NCI-H146 treated with DMSO at 0.1 percent for 48 hours (cell line): ENCODE measurements at regions not wholly inside any gene's neighbourhood (a gene's known extent, or its start where the extent isn't known, plus 50 kb on each side); places are given as distances from the start of the nearest gene placed in this dataset.

ENCODE experiments used
- DNase-seq: peaks from one replicate; lab custom pipeline; 2025; ENCODE audit not compliant: unreplicated experiment; lab: John Stamatoyannopoulos, UW

- DNase-seq, result no peak
Observed at GRCh38 chr13:74449811-74450524, 315.8 kb upstream of the KLF12 start.

- no peak for DNase-seq
Observed at GRCh38 chr13:74444864-74445479, 310.8 kb upstream of the KLF12 start.

- no peak for DNase-seq
Observed at GRCh38 chr13:74444161-74444571, 310.0 kb upstream of the KLF12 start.

GRCh38 chr13:74443631-74444030, 309.4 kb upstream of the KLF12 start:
- no peak for DNase-seq

GRCh38 chr13:74442751-74443150, 308.5 kb upstream of the KLF12 start:
- DNase-seq, result no peak

- DNase-seq, result no peak
Observed at GRCh38 chr13:74438901-74439300, 304.7 kb upstream of the KLF12 start.

GRCh38 chr13:74434782-74435181, 300.6 kb upstream of the KLF12 start:
- DNase-seq, result no peak

GRCh38 chr13:74424455-74424854, 290.3 kb upstream of the KLF12 start:
- DNase-seq, result no peak

GRCh38 chr13:74423434-74423833, 289.2 kb upstream of the KLF12 start:
- DNase-seq, result no peak

- no peak for DNase-seq
Observed at GRCh38 chr13:74414458-74414857, 280.3 kb upstream of the KLF12 start.

GRCh38 chr13:74413482-74413881, 279.3 kb upstream of the KLF12 start:
- DNase-seq, result no peak

- DNase-seq, result no peak
Observed at GRCh38 chr13:74409551-74409950, 275.3 kb upstream of the KLF12 start.

- DNase-seq, result no peak
Observed at GRCh38 chr13:74406420-74406819, 272.2 kb upstream of the KLF12 start.

GRCh38 chr13:74398599-74398998, 264.4 kb upstream of the KLF12 start:
- DNase-seq, result no peak

GRCh38 chr13:74389056-74389455, 254.9 kb upstream of the KLF12 start:
- DNase-seq, result no peak

GRCh38 chr13:74388626-74389025, 254.4 kb upstream of the KLF12 start:
- DNase-seq, result no peak

- no peak for DNase-seq
Observed at GRCh38 chr13:74372511-74372910, 238.3 kb upstream of the KLF12 start.

- no peak for DNase-seq
Observed at GRCh38 chr13:74367193-74367592, 233.0 kb upstream of the KLF12 start.

- DNase-seq, result no peak
Observed at GRCh38 chr13:74361274-74361673, 227.1 kb upstream of the KLF12 start.

- DNase-seq, result no peak
Observed at GRCh38 chr13:74346960-74347359, 212.8 kb upstream of the KLF12 start.

- DNase-seq, result no peak
Observed at GRCh38 chr13:74338341-74338740, 204.1 kb upstream of the KLF12 start.

- no peak for DNase-seq
Observed at GRCh38 chr13:74336546-74336945, 202.3 kb upstream of the KLF12 start.

GRCh38 chr13:74335370-74335769, 201.2 kb upstream of the KLF12 start:
- no peak for DNase-seq
